Osteoblast (primary cell): ENCODE measurements at regions not wholly inside any gene's neighbourhood (a gene's known extent, or its start where the extent isn't known, plus 50 kb on each side); places are given as distances from the start of the nearest gene placed in this dataset.
"Not testable (repeated sequence)": the region's sequence is repeated elsewhere in the genome, so short reads cannot be mapped to it uniquely, and the experiment has no call there.

Experiments used
- DNase-seq: peaks from one replicate; pipeline ENCODE4 v3.0.0; 2011; ENCODE audit warnings: low spot score, mixed read lengths; ENCODE audit not compliant: insufficient read length; ENCODE audit errors: missing footprints
- H2AFZ ChIP-seq: 2 replicates; pipeline ENCODE4 v1.6.0; 2011; ENCODE audit warnings: mild to moderate bottlenecking, low read length
- H3K27ac ChIP-seq: 2 replicates; pipeline ENCODE4 v1.5.1; 2011; ENCODE audit warnings: mild to moderate bottlenecking, low read depth, low read length, moderate library complexity
- H3K27me3 ChIP-seq: 2 replicates; pipeline ENCODE4 v1.6.0; 2012; ENCODE audit warnings: mild to moderate bottlenecking, control low read depth, inconsistent platforms, low read length, moderate library complexity; ENCODE audit not compliant: insufficient read depth
- H3K36me3 ChIP-seq: 2 replicates; pipeline ENCODE4 v1.5.1; 2011; ENCODE audit warnings: mild to moderate bottlenecking, low read length, control low read depth, moderate library complexity; ENCODE audit not compliant: insufficient read depth
- H3K4me1 ChIP-seq: 2 replicates; pipeline ENCODE4 v1.5.1; 2011; ENCODE audit warnings: mild to moderate bottlenecking, low read length, control low read depth, moderate library complexity; ENCODE audit not compliant: insufficient read depth
- H3K4me2 ChIP-seq: 2 replicates; pipeline ENCODE4 v1.6.0; 2011; ENCODE audit warnings: mild to moderate bottlenecking, low read length; ENCODE audit not compliant: insufficient read depth
- H3K4me3 ChIP-seq: fragments of 200-600 bp; sonication (generic); 3 replicates; pipeline ENCODE4 v1.5.1; 2012; ENCODE audit warnings: mild to moderate bottlenecking, low read length, inconsistent platforms; ENCODE audit not compliant: insufficient read depth
- H3K79me2 ChIP-seq: 2 replicates; pipeline ENCODE4 v1.6.0; 2012; ENCODE audit warnings: mild to moderate bottlenecking, low read length, control low read depth, inconsistent platforms; ENCODE audit not compliant: insufficient read depth
- H3K9me3 ChIP-seq: 2 replicates; pipeline ENCODE4 v1.5.1; 2011; ENCODE audit warnings: low read depth, low read length, control low read depth
- H4K20me1 ChIP-seq: 2 replicates; pipeline ENCODE4 v1.6.0; 2012; ENCODE audit warnings: mild to moderate bottlenecking, low read length, control low read depth; ENCODE audit not compliant: insufficient read depth
- CTCF ChIP-seq: IDR thresholded peaks from 2 replicates; pipeline ENCODE4 v1.5.1; 2011; ENCODE audit warnings: mild to moderate bottlenecking, low read depth, low read length, moderate library complexity; ENCODE audit errors: extremely low read depth

GRCh38 chr2:85942346-85942957, 53.7 kb upstream of the ST3GAL5 start:
- no peak for TF ChIP-seq CTCF
- H3K9me3 ChIP-seq: peaks cover 4% of the 10 kb centered on the region
- H3K27ac ChIP-seq: no peak overlapping the region
- H3K36me3 ChIP-seq: no peaks in the 10 kb centered on the region
- H3K4me2 ChIP-seq: no peak overlapping the region
- H3K27me3 ChIP-seq: peaks cover 3% of the 10 kb centered on the region
- DNase-seq: no peak
- no peaks in the 10 kb centered on the region for H3K4me1 ChIP-seq
- H2AFZ ChIP-seq: no peak overlapping the region
- no peaks in the 10 kb centered on the region for H3K79me2 ChIP-seq
- no peak overlapping the region for H3K4me3 ChIP-seq
- no peaks in the 10 kb centered on the region for H4K20me1 ChIP-seq

DNA sequence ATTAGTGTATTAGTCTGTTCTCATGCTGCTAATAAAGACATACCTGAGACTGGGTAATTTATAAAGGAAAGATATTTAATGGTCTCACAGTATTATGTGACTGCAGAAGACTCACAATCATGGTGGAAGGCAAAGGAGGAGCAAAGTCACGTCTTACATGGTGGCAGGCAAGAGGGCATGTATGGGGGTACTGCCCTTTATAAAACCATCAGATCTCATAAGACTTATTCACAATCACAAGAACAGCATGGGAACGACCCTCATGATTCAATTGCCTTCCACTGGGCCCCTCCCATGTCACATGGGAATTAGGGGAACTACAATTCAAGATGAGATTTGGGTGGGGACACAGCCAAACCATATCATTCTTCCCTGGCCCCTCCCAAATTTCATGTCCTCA, 52.7 kb upstream of the ST3GAL5 start:
- H3K79me2 ChIP-seq, H2AFZ ChIP-seq, H3K9me3 ChIP-seq, DNase-seq, H3K4me1 ChIP-seq, H3K36me3 ChIP-seq, H3K27ac ChIP-seq, H3K4me3 ChIP-seq, H3K27me3 ChIP-seq, H4K20me1 ChIP-seq, H3K4me2 ChIP-seq: not testable (repeated sequence)

- Histone ChIP-seq H3K9me3 (peaks cover 4% of the 10 kb centered on the region), H3K4me3 (no peak overlapping the region), H3K36me3 (no peaks in the 10 kb centered on the region), H2AFZ (no peak overlapping the region), H3K79me2 (no peaks in the 10 kb centered on the region), H3K27me3 (peaks cover 3% of the 10 kb centered on the region), H3K4me2 (no peak overlapping the region), H3K4me1 (peaks cover 23% of the 10 kb centered on the region), H3K27ac (no peak overlapping the region), H4K20me1 (no peaks in the 10 kb centered on the region)
- DNase-seq: peak; percentile 44
- TF ChIP-seq CTCF: no peak
These were observed 50.3 kb upstream of the ST3GAL5 start for GRCh38 chr2:85939131-85939530.
